Neural progenitor cell (in vitro differentiated cells): ENCODE measurements at regions not wholly inside any gene's neighbourhood (a gene's known extent, or its start where the extent isn't known, plus 50 kb on each side); places are given as distances from the start of the nearest gene placed in this dataset.

Experiments used
- DNase-seq: peaks from one replicate; pipeline ENCODE4 v3.0.0-alpha.2; 2016; ENCODE audit warnings: low spot score
- H2AFZ ChIP-seq: fragments of 200-600 bp; sonication (generic); replicated peaks from 2 replicates; pipeline ENCODE4 v1.6.1; 2016; ENCODE audit warnings: antibody characterized with exemption
- H3F3A ChIP-seq: fragments of 200-600 bp; sonication (generic); 2 replicates; pipeline ENCODE4 v1.6.1; 2016; ENCODE audit warnings: antibody characterized with exemption, low read depth
- H3K27ac ChIP-seq: fragments of 200-600 bp; sonication (generic); 2 replicates; pipeline ENCODE4 v1.5.1; 2016; ENCODE audit warnings: mild to moderate bottlenecking
- H3K27me3 ChIP-seq: fragments of 200-600 bp; sonication (generic); 2 replicates; pipeline ENCODE4 v1.6.1; 2016; ENCODE audit warnings: mild to moderate bottlenecking, moderate library complexity
- H3K36me3 ChIP-seq: fragments of 200-600 bp; sonication (generic); 2 replicates; pipeline ENCODE4 v1.5.1; 2016
- H3K4me1 ChIP-seq: fragments of 200-600 bp; sonication (generic); 2 replicates; pipeline ENCODE4 v1.6.1; 2016; ENCODE audit warnings: mixed run types
- H3K4me2 ChIP-seq: fragments of 200-600 bp; sonication (generic); 2 replicates; pipeline ENCODE4 v1.6.1; 2016
- H3K4me3 ChIP-seq: fragments of 200-600 bp; sonication (generic); 2 replicates; pipeline ENCODE4 v1.5.1; 2016
- H3K79me2 ChIP-seq: fragments of 200-600 bp; sonication (generic); 2 replicates; pipeline ENCODE4 v1.6.1; 2016; ENCODE audit warnings: low read depth
- H3K9ac ChIP-seq: fragments of 200-600 bp; sonication (generic); 2 replicates; pipeline ENCODE4 v1.6.1; 2016
- H3K9me3 ChIP-seq: fragments of 200-600 bp; sonication (generic); 2 replicates; pipeline ENCODE4 v1.5.1; 2016; ENCODE audit warnings: low read depth
- H4K20me1 ChIP-seq: fragments of 200-600 bp; sonication (generic); 2 replicates; pipeline ENCODE4 v1.6.1; 2016; ENCODE audit warnings: low read depth
- H3K27ac Mint-ChIP-seq: 3 replicates; pipeline ENCODE4 v1.8.0; 2021; ENCODE audit warnings: mixed read lengths
- H3K27me3 Mint-ChIP-seq: 2 replicates; pipeline ENCODE4 v1.8.0; 2022; ENCODE audit warnings: low read depth, mild to moderate bottlenecking, inconsistent platforms, moderate library complexity, mixed read lengths; ENCODE audit not compliant: insufficient read depth
- H3K36me3 Mint-ChIP-seq: 3 replicates; pipeline ENCODE4 v1.8.0; 2021; ENCODE audit warnings: mixed read lengths
- H3K4me1 Mint-ChIP-seq: 3 replicates; pipeline ENCODE4 v1.8.0; 2021; ENCODE audit warnings: mixed read lengths
- H3K4me3 Mint-ChIP-seq: 3 replicates; pipeline ENCODE4 v1.8.0; 2021; ENCODE audit warnings: mild to moderate bottlenecking, moderate library complexity, mixed read lengths
- H3K9me3 Mint-ChIP-seq: 3 replicates; pipeline ENCODE4 v1.8.0; 2020; ENCODE audit warnings: mixed read lengths
- CTCF ChIP-seq: fragments of 200-600 bp; sonication (generic); IDR thresholded peaks from 2 replicates; pipeline ENCODE4 v1.5.1; 2017; ENCODE audit warnings: antibody characterized with exemption, mild to moderate bottlenecking
- EZH2 ChIP-seq: fragments of 200-600 bp; sonication (generic); IDR thresholded peaks from 2 replicates; pipeline ENCODE4 v1.6.1; 2017; ENCODE audit warnings: antibody characterized with exemption, mild to moderate bottlenecking, moderate library complexity
- EZH2phosphoT487 ChIP-seq: fragments of 200-600 bp; sonication (generic); IDR thresholded peaks from 2 replicates; pipeline ENCODE4 v1.6.1; 2017; ENCODE audit warnings: antibody characterized with exemption

DNA sequence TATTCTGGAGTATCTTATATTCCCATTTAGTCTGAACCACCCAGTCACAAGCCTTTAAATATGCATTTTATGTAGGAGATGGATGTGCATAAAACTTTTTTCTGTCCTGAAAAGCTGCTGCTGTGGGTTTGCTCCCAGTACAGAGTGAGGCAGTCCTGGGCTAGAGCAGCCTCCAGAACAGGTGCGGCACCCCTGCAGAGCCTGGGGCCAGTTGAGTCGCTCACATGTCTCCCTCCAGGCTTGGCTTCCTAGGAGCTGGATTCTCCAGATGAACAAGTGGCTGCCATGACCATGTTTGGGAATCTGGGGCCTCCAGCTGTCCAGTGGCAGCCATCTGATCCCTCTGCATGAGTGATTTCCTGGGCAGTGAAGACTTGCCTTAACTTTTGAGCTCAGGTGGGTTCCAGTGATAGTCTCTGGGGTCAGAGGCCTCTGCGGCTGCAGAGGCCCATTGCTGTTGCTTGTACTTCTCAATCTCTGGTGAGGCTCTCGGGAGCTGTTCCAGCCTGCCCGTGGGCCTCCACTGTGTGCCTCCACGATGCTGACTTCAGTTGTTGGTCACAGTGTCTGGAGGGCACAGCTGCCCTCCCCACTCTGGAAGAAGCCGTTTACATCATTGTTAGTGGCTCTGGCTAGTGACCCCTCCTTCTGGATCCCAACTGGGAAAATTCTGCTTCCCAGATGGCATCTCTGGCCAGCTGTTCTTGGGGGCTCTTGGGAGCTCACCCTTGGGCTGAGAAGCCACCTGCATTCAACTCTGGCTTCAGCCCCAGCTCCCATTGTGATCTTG lies 120.4 kb downstream of the EMX2 start:
- H3K27me3 Mint-ChIP-seq, result peaks cover 5% of the 10 kb centered on the region
- no peak overlapping the region for H3K9ac ChIP-seq
- H3K36me3 ChIP-seq, result no peaks in the 10 kb centered on the region
- H3K9me3 Mint-ChIP-seq, result no peaks in the 10 kb centered on the region
- H3K4me3 Mint-ChIP-seq, result no peak overlapping the region
- no peak overlapping the region for H3K27ac Mint-ChIP-seq
- no peaks in the 10 kb centered on the region for H4K20me1 ChIP-seq
- H3K4me3 ChIP-seq, result no peak overlapping the region
- H3K9me3 ChIP-seq, result no peaks in the 10 kb centered on the region
- no peak for DNase-seq
- H2AFZ ChIP-seq, result no peak overlapping the region
- H3F3A ChIP-seq, result no peaks in the 10 kb centered on the region
- no peaks in the 10 kb centered on the region for H3K36me3 Mint-ChIP-seq
- H3K4me1 ChIP-seq, result no peaks in the 10 kb centered on the region
- H3K27ac ChIP-seq, result no peak overlapping the region
- H3K27me3 ChIP-seq, result no peaks in the 10 kb centered on the region
- no peak overlapping the region for H3K4me2 ChIP-seq
- no peaks in the 10 kb centered on the region for H3K79me2 ChIP-seq
- TF ChIP-seq EZH2 (no peak), CTCF (no peak), EZH2phosphoT487 (no peak)
- peaks cover 7% of the 10 kb centered on the region for H3K4me1 Mint-ChIP-seq

DNA sequence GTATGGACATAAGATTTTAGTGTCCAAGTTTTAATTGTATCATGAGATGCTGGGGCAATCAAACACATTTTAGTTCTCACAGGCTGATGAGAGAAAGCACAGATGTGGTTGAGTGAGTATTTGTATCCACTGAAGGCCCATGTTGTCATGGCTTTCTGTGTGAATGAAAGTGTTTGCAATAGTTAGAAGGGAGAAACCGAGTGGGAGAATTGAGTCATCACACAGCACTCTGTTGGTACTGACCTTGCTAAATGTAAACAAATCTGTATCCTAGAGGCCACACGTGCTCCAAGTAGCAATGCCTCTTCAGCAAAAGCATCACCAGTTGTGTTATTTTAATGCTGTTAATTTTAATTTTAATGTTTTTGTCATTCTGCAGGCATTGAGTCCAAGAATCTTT lies 121.2 kb downstream of the EMX2 start:
- Mint-ChIP-seq H3K36me3 (no peaks in the 10 kb centered on the region), H3K27ac (no peak overlapping the region), H3K4me1 (peaks cover 7% of the 10 kb centered on the region), H3K4me3 (no peak overlapping the region), H3K27me3 (peaks cover 6% of the 10 kb centered on the region), H3K9me3 (no peaks in the 10 kb centered on the region)
- Histone ChIP-seq H3K36me3 (no peaks in the 10 kb centered on the region), H3K4me3 (no peak overlapping the region), H3K4me2 (no peak overlapping the region), H4K20me1 (no peaks in the 10 kb centered on the region), H3K9me3 (no peaks in the 10 kb centered on the region), H3K9ac (no peak overlapping the region), H3K27ac (no peak overlapping the region), H2AFZ (no peak overlapping the region), H3K4me1 (no peaks in the 10 kb centered on the region), H3K79me2 (no peaks in the 10 kb centered on the region), H3F3A (no peaks in the 10 kb centered on the region), H3K27me3 (no peaks in the 10 kb centered on the region)
- DNase-seq, result no peak
- no peak for TF ChIP-seq CTCF

DNA sequence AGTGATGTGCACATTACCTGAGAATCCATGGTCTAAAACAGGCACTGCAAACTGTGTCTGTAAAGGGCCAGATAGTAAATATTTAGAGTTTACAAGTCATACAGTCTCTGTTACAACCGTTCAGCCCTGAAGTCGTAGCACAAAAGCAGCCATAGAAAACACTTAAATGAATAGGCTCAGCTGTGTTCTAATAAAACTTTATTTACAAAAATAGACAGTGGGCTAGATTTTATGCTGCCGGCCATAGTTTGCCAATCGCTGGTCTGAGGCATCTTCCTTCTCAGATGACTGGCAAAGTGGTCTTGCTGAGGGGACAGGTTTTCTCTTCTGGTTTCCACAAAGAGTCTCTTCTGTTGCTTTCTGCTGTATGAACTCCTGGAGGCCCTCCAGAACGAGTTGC lies 121.7 kb downstream of the EMX2 start:
- no peak overlapping the region for H3K27ac Mint-ChIP-seq

More for the DNA sequence above, 121.7 kb downstream of the EMX2 start:
- Histone ChIP-seq H3K4me2 (no peak overlapping the region), H3K9me3 (no peaks in the 10 kb centered on the region), H3K79me2 (no peaks in the 10 kb centered on the region), H3K27ac (no peak overlapping the region), H4K20me1 (no peaks in the 10 kb centered on the region), H3K4me1 (no peaks in the 10 kb centered on the region), H3F3A (no peaks in the 10 kb centered on the region), H3K36me3 (no peaks in the 10 kb centered on the region), H3K4me3 (no peak overlapping the region), H3K27me3 (no peaks in the 10 kb centered on the region), H2AFZ (no peak overlapping the region), H3K9ac (no peak overlapping the region)
- Mint-ChIP-seq H3K27me3 (peaks cover 8% of the 10 kb centered on the region), H3K4me1 (peaks cover 7% of the 10 kb centered on the region), H3K9me3 (no peaks in the 10 kb centered on the region), H3K4me3 (no peak overlapping the region), H3K36me3 (no peaks in the 10 kb centered on the region)
- TF ChIP-seq EZH2phosphoT487, result no peak
- no peak for TF ChIP-seq CTCF
- no peak for TF ChIP-seq EZH2
- no peak for DNase-seq
